ENCODE measurements at regions not wholly inside any gene's neighbourhood (a gene's known extent, or its start where the extent isn't known, plus 50 kb on each side); places are given as distances from the start of the nearest gene placed in this dataset.

DNA sequence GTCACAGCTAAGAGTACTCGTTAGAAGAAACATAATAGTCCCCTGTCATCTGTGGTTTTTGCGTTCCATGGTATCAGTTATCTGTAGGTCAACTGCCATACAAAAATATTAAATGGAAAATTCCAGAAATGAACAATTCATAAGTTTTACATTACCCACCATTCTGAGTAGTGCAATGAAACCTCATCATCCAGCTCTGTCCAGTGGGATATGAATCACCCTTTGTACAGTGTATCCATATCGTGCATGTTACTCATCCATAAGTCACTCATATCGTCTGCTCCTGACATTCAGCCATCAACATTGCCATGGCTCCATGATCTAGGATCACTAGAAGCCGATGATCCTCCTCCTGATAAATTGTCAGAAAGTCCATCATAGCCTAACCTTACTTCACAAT lies 174.9 kb upstream of the C11orf87 start:
- H2AK5ac ChIP-seq (ENCODE audit: low read depth, low read length), result no peak overlapping the region
- H3K18ac ChIP-seq (ENCODE audit: extremely low read depth, low read length), result no peak overlapping the region
- H3K9me3 ChIP-seq (ENCODE audit: insufficient read depth in 2 of 2, low read depth in 1 of 2, low read length in 1 of 2), result no peaks in the 10 kb centered on the region
- no peak overlapping the region for H2BK12ac ChIP-seq (ENCODE audit: low read depth, low read length)
- H3K4ac ChIP-seq (replicated peaks; ENCODE audit: insufficient read length, low read depth, low read length), result no peak overlapping the region
- no peak overlapping the region for H3K23ac ChIP-seq (ENCODE audit: insufficient read length)
- H3K23me2 ChIP-seq (ENCODE audit: low read depth, low read length), result no peaks in the 10 kb centered on the region
- H3K14ac ChIP-seq (ENCODE audit: insufficient read length), result no peak overlapping the region
- H3K4me3 ChIP-seq (ENCODE audit: extremely low read depth in 1 of 4, insufficient read depth in 2 of 4, low read depth in 3 of 4, low read length in 4 of 4), result no peak overlapping the region
- 99% methylated on average over 5 of the region's 5 CpGs; no CpG with 5 or more reads in 1 of the 2 experiments for WGBS, 2 experiments (ENCODE audit: extremely low coverage in 1 of 2, insufficient coverage in 1 of 2, insufficient read length in 1 of 2, insufficient replicate concordance in 2 of 2, low coverage in 1 of 2, low lambda C conversion rate in 2 of 2, missing lambda C conversion rate in 1 of 2)
- no peak overlapping the region for H3K4me2 ChIP-seq (ENCODE audit: insufficient read depth in 1 of 2, low read depth in 2 of 2, low read length in 2 of 2)
- no peaks in the 10 kb centered on the region for H3K36me3 ChIP-seq (ENCODE audit: control insufficient read depth in 2 of 4, insufficient read depth in 4 of 4, low read length in 3 of 4)
- no peak overlapping the region for H2BK120ac ChIP-seq (replicated peaks; ENCODE audit: low read depth, low read length)
- POLR2A ChIA-PET (ENCODE audit: partially characterized antibody), result no interaction called here
- CTCF ChIA-PET (ENCODE audit: partially characterized antibody), result no interaction called here
- H4K91ac ChIP-seq (replicated peaks; ENCODE audit: insufficient read length, low read length), result no peak overlapping the region
- no peak overlapping the region for H2BK20ac ChIP-seq (ENCODE audit: low read length)
- no peaks in the 10 kb centered on the region for H4K20me1 ChIP-seq (replicated peaks in 1 of 2; ENCODE audit: control insufficient read depth in 1 of 2, insufficient read depth in 2 of 2, low read length in 2 of 2)
- H4K8ac ChIP-seq (ENCODE audit: extremely low read depth, insufficient read depth, low read length), result no peak overlapping the region
- no peaks in the 10 kb centered on the region for H3K79me2 ChIP-seq (ENCODE audit: control insufficient read depth in 1 of 2, insufficient read depth in 2 of 2, low read length in 2 of 2)
- FAIRE-seq (no peak), DNase-seq (ENCODE audit: low read depth in 1 of 2, low spot score in 2 of 2) (no peak)
- H4K5ac ChIP-seq (ENCODE audit: insufficient read length, low read depth, low read length), result no peak overlapping the region
- no peak overlapping the region for H3K27ac ChIP-seq (ENCODE audit: low read depth, low read length)
- no peak overlapping the region for H2BK15ac ChIP-seq (ENCODE audit: low read length)
- TF ChIP-seq POLR2AphosphoS5 (IDR thresholded peaks at IDR 0.05; ENCODE audit: low read depth, low read length), result no peak
- TF ChIP-seq EGR1 (IDR thresholded peaks at IDR 0.05; ENCODE audit: borderline replicate concordance, low read depth, low read length), result no peak
- TF ChIP-seq KDM4A (IDR thresholded peaks at IDR 0.05; ENCODE audit: low read depth, low read length, severe bottlenecking), result no peak
- no peak for TF ChIP-seq CREB1 (IDR thresholded peaks at IDR 0.05)
- no peak for TF ChIP-seq GABPA (IDR thresholded peaks at IDR 0.05; ENCODE audit: borderline replicate concordance, insufficient read depth, low read length)
- TF ChIP-seq RFX5 (IDR thresholded peaks at IDR 0.05; ENCODE audit: borderline replicate concordance, low read depth, low read length), result no peak
- H3K27me3 ChIP-seq (replicated peaks in 1 of 4; ENCODE audit: control insufficient read depth in 3 of 4, extremely low read depth in 1 of 4, insufficient read depth in 3 of 4, low read length in 3 of 4), result no peaks in the 10 kb centered on the region
- no peaks in the 10 kb centered on the region for H3K79me1 ChIP-seq (ENCODE audit: low read depth, low read length)
- H2AFZ ChIP-seq (ENCODE audit: low read length), result no peak overlapping the region
- no peaks in the 10 kb centered on the region for H3K4me1 ChIP-seq (replicated peaks in 1 of 4; ENCODE audit: control insufficient read depth in 3 of 4, insufficient read depth in 4 of 4, low read length in 3 of 4)
- no peak overlapping the region for H3K56ac ChIP-seq (replicated peaks; ENCODE audit: insufficient read length, low read depth, low read length)
- H3K9ac ChIP-seq (replicated peaks in 1 of 4; ENCODE audit: extremely low read depth in 1 of 4, low read depth in 3 of 4, low read length in 3 of 4), result no peak overlapping the region
- H2BK5ac ChIP-seq (ENCODE audit: low read depth, low read length), result no peak overlapping the region
